A673 (cell line): ENCODE measurements at regions not wholly inside any gene's neighbourhood (a gene's known extent, or its start where the extent isn't known, plus 50 kb on each side); places are given as distances from the start of the nearest gene placed in this dataset.

Experiments used
- BruUV-seq: library from RNA; stranded (reverse); fragments of 400-500 nt; replicated peaks from 2 replicates; lab custom pipeline; 2021; lab: Mats Ljungman, UMichigan
- CTCF ChIA-PET: fragments of 300-600 bp; sonication (Branson Sonifier 250); formaldehyde crosslinking; loops from one replicate; lab custom pipeline; 2022; ENCODE audit warnings: antibody characterized with exemption; lab: Charles Lee
- POLR2A ChIA-PET: fragments of 300-600 bp; sonication (Branson Sonifier 250); formaldehyde crosslinking; loops from one replicate; lab custom pipeline; 2022; ENCODE audit warnings: antibody characterized with exemption; ENCODE audit not compliant: low non-redundant PET; lab: Charles Lee
- DNase-seq: peaks from one replicate; pipeline ENCODE4 v3.0.0-alpha.2; 2015; ENCODE audit warnings: low spot score
- H3K27ac ChIP-seq: fragments of 200-600 bp; sonication (generic); 2 replicates; pipeline ENCODE4 v1.5.1; 2016; ENCODE audit warnings: mixed run types, low read depth, mild to moderate bottlenecking, mixed read lengths, antibody characterized with exemption, low read length; ENCODE audit not compliant: poor library complexity, severe bottlenecking
- H3K27me3 ChIP-seq: fragments of 200-600 bp; sonication (generic); replicated peaks from 2 replicates; pipeline ENCODE4 v1.6.1; 2017; ENCODE audit warnings: mixed run types, low read depth, mild to moderate bottlenecking, mixed read lengths, antibody characterized with exemption, low read length; ENCODE audit not compliant: insufficient read depth, poor library complexity
- H3K36me3 ChIP-seq: fragments of 200-600 bp; sonication (generic); 2 replicates; pipeline ENCODE4 v1.6.1; 2016; ENCODE audit warnings: mixed run types, mild to moderate bottlenecking, mixed read lengths, antibody characterized with exemption, low read length; ENCODE audit not compliant: insufficient read depth, poor library complexity, severe bottlenecking
- H3K4me1 ChIP-seq: fragments of 200-600 bp; sonication (generic); 2 replicates; pipeline ENCODE4 v1.6.1; 2017; ENCODE audit warnings: mixed run types, mild to moderate bottlenecking, mixed read lengths, antibody characterized with exemption, low read length; ENCODE audit not compliant: insufficient read depth, poor library complexity, severe bottlenecking
- H3K4me3 ChIP-seq: fragments of 200-600 bp; sonication (generic); 2 replicates; pipeline ENCODE4 v1.5.1; 2016; ENCODE audit warnings: low read depth, mixed run types, mild to moderate bottlenecking, mixed read lengths, low read length; ENCODE audit not compliant: poor library complexity, severe bottlenecking
- H3K9me3 ChIP-seq: fragments of 200-600 bp; sonication (generic); 2 replicates; pipeline ENCODE4 v1.6.1; 2016; ENCODE audit warnings: mixed run types, low read depth, mild to moderate bottlenecking, mixed read lengths, antibody characterized with exemption, low read length; ENCODE audit not compliant: poor library complexity, severe bottlenecking
- EZH2 ChIP-seq: fragments of 200-600 bp; sonication (generic); IDR thresholded peaks from 2 replicates; pipeline ENCODE4 v1.6.1; 2017; ENCODE audit warnings: borderline replicate concordance, low read depth, mild to moderate bottlenecking, mixed read lengths, antibody characterized with exemption, low read length; ENCODE audit not compliant: poor library complexity, severe bottlenecking
- intact Hi-C: fragments of 100-400 bp; cut with micrococcal nuclease; formaldehyde crosslinking; loops from one replicate; pipeline ENCODE4 v1.10.0; 2022; ENCODE audit not compliant: unreplicated experiment
- TF ChIP-seq, protein P1 (sequence below): fragments of 300-800, 200-600 bp; sonication (generic); conservative IDR thresholded peaks from 2 replicates; pipeline ENCODE4 v1.5.1; 2017; ENCODE audit warnings: low read depth, mild to moderate bottlenecking, antibody characterized with exemption, low read length, moderate library complexity, mixed read lengths

DNA sequence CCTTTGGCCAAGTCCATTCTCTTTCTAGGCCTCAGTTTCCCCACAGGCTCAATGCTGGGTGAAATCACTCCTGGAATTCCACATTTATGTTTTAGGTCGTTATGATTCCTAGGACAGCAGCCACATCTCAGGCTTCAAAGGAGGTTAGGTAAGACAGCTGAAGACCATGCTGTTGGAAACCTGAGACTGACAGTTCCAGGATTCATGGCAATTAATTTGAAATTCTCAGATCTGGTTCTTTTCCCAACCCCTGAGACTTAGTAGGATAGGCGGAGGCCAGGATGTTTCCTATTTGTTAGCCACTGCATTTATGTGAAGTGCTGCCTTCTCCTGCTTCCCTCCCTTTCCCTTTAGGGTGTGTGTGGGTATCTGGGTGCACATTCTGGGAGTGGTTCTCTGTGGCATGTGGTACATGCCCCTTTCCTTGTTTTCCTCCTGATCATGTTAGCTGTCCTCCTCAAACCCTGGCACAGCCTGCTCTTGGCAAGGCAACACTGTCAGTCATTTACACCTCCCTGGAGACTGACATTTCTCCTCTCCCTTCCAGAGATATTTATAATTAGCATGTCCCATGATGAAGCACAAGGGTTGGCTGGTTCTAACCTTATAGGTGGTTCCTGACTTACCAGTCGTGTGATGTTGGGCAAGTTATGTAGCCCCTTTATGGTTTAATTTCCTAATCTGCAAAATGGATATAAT, 91.4 kb upstream of the SALL1 start:
- peaks cover 4% of the 10 kb centered on the region for H3K27me3 ChIP-seq
- POLR2A ChIA-PET: no interaction called here
- H3K9me3 ChIP-seq: no peaks in the 10 kb centered on the region
- CTCF ChIA-PET: interaction anchor here (0.6 kb wide), 1 partner anchor 488 kb away, joined by 3 read pairs; no protein-coding TSS in a partner anchor
- no peak overlapping the region for H3K4me3 ChIP-seq
- no peak for DNase-seq
- H3K27ac ChIP-seq: no peak overlapping the region
- no TSS peak for BruUV-seq
- intact Hi-C loops: no loop called here
- H3K4me1 ChIP-seq: no peaks in the 10 kb centered on the region
- TF ChIP-seq, protein P1, sequence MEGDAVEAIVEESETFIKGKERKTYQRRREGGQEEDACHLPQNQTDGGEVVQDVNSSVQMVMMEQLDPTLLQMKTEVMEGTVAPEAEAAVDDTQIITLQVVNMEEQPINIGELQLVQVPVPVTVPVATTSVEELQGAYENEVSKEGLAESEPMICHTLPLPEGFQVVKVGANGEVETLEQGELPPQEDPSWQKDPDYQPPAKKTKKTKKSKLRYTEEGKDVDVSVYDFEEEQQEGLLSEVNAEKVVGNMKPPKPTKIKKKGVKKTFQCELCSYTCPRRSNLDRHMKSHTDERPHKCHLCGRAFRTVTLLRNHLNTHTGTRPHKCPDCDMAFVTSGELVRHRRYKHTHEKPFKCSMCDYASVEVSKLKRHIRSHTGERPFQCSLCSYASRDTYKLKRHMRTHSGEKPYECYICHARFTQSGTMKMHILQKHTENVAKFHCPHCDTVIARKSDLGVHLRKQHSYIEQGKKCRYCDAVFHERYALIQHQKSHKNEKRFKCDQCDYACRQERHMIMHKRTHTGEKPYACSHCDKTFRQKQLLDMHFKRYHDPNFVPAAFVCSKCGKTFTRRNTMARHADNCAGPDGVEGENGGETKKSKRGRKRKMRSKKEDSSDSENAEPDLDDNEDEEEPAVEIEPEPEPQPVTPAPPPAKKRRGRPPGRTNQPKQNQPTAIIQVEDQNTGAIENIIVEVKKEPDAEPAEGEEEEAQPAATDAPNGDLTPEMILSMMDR: no peak
- no peak for TF ChIP-seq EZH2
- H3K36me3 ChIP-seq: no peaks in the 10 kb centered on the region

DNA sequence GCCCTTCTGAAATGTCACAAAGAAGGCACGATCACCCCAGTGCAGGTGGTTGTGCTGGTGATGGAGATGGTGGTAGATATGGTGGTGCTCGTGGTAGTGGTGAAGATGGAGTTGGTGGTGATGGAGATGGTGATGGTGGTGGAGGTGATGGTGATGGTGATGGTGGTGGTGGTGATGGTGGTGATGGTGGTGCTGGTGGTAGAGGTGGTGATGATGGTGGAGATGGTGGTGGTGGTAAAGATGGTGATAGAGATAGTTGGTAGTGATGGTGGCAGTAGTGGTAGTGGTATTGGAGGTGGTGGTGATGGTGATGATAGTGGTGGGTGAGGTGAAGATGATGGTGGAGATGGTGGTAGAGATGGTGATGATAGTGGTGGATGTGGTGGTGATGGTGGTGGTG, 88.1 kb upstream of the SALL1 start:
- H3K27ac ChIP-seq: no peak overlapping the region
- ChIA-PET POLR2A (no interaction called here), CTCF (no interaction called here)
- no peaks in the 10 kb centered on the region for H3K4me1 ChIP-seq
- H3K36me3 ChIP-seq: no peaks in the 10 kb centered on the region
- no peaks in the 10 kb centered on the region for H3K9me3 ChIP-seq
- intact Hi-C loops: no loop called here
- no peak overlapping the region for H3K4me3 ChIP-seq
- BruUV-seq: no TSS peak
- TF ChIP-seq, protein P1: no peak
- no peak for TF ChIP-seq EZH2
- DNase-seq: no peak
- no peaks in the 10 kb centered on the region for H3K27me3 ChIP-seq

DNA sequence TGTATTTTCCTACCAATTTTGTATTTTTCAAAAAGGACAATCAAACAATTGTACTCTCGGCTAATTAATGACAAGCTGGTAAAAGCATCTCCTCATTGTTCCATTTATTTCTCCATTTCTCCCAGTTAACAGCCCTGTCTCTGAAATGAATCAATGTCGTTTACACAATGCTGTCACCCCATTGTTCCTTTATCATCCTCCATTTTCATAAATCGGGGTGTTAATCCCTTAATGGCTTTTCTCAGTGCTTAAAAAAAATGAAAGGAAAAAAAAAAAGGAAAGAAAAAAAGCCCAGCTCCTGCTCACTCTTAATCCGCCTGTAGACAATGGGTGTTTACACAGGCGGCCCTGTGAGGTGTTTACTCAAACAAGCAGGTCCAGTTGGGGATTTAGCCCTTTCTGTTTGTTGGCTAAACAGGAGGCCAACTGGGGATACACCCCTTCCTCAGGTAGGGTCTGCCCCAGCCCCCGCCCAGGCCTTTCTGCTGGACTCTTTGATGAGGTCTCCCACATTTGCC, 86.8 kb upstream of the SALL1 start:
- no peak for DNase-seq
- H3K36me3 ChIP-seq: no peaks in the 10 kb centered on the region
- POLR2A ChIA-PET: no interaction called here
- no peak overlapping the region for H3K4me3 ChIP-seq
- CTCF ChIA-PET: no interaction called here
- TF ChIP-seq, protein P1: no peak
- TF ChIP-seq EZH2: no peak
- H3K27ac ChIP-seq: no peak overlapping the region
- no TSS peak for BruUV-seq
- no peaks in the 10 kb centered on the region for H3K9me3 ChIP-seq
- intact Hi-C loops: no loop called here
- H3K4me1 ChIP-seq: no peaks in the 10 kb centered on the region
- H3K27me3 ChIP-seq: no peaks in the 10 kb centered on the region
